Hippocampal formation (tissue), 2 donors: ENCODE measurements at regions not wholly inside any gene's neighbourhood (a gene's known extent, or its start where the extent isn't known, plus 50 kb on each side); places are given as distances from the start of the nearest gene placed in this dataset.
"Not testable (repeated sequence)": the region's sequence is repeated elsewhere in the genome, so short reads cannot be mapped to it uniquely, and the experiment has no call there.

ENCODE experiments used
- DNase-seq, 2 donors: peaks; one replicate each; lab custom pipeline; 2025; lab: John Stamatoyannopoulos, UW

GRCh38 chr6:85966828-85967227, 324.1 kb upstream of the SYNCRIP start:
- no peak for DNase-seq

DNA sequence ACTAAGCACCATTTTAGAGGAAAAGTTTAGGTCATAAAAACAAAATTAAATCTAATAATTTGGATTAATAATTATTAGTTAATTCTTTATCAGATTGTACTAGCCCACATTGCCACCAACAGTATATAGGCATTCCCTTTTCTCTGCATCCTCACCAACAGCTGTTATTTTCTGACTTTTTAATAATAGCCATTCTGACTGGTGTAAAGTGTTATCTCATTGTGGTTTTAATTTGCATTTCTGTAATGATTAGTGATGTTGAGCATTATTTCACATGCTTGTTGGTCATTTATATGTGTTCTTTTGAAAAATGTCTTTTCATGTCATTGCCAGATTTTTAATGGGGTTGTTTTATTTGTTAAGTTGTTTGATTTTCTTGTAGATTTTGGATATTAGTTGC, 319.1 kb upstream of the SYNCRIP start:
- no peak for DNase-seq

DNA sequence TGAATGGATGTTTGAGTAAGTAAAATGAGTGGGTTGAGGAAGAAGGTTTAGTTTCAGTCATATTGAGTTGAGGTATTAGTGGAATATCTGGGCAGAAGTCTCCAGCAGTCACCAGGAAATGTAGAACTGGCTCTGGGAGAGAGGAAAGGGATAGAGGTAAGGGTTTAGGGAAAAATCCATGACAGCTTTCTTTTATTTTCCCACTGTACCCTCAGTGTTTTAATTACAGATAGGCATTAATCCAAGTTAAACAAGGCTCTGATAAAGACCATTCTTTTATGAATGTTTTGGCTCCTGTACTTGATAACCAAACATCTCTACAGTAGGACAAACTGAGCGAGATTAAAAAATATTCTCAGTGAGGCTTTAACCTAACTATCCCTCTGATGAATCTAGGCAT, 318.4 kb upstream of the SYNCRIP start:
- DNase-seq: no peak

DNA sequence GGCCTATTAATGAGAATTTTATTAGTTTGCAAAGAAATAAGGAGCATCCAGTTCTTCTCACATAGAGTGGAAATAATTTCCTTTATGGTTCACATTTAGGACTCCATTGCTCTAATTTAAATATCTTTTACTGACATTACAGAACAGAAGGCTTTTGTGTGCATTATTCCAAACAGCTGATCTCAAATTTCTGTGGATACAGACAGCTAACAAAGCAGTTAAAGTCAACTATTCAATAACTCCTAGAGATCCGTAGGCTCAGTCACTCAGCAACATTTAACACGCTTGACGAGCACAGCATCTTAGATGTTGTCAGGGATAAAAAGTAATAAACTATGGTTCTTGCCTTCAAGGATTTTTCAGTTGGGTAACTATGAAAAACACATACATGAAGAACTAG, 305.8 kb upstream of the SYNCRIP start:
- no peak for DNase-seq

- DNase-seq: no peak
Observed at GRCh38 chr6:85945459-85946185, 302.9 kb upstream of the SYNCRIP start.

DNA sequence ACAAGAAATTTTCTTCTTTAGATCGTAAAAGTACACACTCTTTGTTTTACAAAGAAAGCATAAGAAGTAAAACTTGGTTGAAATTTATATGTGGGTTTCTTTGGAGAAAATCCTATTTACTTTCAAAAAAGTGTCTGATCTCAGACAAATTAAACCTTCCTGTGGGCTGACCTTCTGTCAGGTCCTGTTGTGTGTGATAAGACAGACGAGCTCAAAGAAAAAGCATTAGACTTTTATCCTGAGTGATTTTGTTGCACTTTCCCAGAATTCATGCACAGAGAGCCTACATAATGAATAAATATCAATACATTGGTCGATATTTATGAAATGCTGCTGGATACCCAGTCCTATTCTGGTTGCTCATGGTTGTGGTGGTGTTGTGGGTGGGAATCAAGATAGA, 302.1 kb upstream of the SYNCRIP start:
- DNase-seq: no peak

GRCh38 chr6:85942844-85943243, 300.2 kb upstream of the SYNCRIP start:
- DNase-seq: no peak

DNA sequence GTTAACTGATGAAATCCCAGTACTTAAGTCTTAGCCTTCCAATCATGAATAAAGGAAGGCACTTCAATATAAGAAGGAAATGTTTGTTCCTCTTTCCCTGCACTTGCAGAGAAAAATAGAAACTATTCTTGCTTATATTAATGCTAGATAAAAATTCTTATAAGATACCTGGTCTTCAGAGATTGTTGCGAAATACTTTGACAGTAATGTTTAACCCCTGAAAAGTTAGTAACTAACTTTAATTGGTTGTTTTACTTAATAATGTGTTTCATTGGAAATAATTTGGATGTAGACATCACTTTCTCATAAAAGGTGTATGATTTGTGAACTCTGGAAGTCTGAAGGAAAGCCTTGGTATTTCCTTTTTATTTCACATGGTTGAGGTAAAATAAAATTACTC, 294.2 kb upstream of the SYNCRIP start:
- no peak for DNase-seq

- DNase-seq: peak in 1 of 2 donors; percentile 79
Observed at GRCh38 chr6:85923013-85923430, 280.3 kb upstream of the SYNCRIP start.

- DNase-seq: no peak
Observed at GRCh38 chr6:85920782-85921181, 278.1 kb upstream of the SYNCRIP start.

- DNase-seq: no peak
Observed at GRCh38 chr6:85917522-85917921, 274.8 kb upstream of the SYNCRIP start.

GRCh38 chr6:85913001-85913400, 270.3 kb upstream of the SYNCRIP start:
- DNase-seq: no peak

GRCh38 chr6:85912582-85912981, 269.9 kb upstream of the SYNCRIP start:
- DNase-seq: no peak

DNA sequence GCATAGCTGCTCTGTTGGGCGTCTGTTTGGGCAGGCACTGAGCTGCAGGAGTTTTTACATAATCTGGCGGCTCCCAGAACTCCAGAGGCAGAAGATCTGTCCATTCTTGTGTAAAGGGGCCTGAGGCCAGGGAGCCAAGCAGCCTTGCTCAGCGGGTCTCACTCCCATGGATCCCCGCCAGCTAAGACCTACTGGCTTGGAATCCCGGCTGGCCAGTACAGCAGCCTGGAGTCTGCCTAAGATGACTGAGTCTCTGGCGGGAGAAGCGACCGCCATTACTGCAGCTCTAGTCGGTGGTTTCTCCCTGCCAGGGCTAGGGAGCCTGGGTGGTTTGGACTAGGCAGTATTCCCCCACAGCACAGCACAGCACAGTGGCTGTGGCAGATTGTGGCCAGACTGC, 268.4 kb upstream of the SYNCRIP start:
- DNase-seq: no peak

DNA sequence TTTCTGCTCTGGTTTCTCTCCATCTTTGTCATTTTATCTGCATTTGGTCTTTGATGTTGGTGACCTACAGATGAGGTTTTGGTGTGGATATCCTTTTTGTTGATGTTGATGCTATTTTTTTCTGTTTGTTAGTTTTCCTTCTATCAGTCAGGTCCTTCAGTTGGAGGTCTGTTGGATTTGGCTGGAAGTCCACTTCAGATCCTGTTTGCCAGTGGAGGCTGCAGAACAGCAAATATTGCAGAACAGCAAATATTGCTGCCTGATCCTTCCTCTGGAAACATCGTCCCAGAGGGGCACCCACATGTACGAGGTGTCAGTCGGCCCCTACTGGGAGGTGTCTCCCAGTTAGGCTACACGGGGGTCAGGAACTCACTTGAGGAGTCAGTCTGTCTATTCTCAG, 265.4 kb upstream of the SYNCRIP start:
- DNase-seq: not testable (repeated sequence)

GRCh38 chr6:85892346-85892745, 249.7 kb upstream of the SYNCRIP start:
- DNase-seq: no peak

DNA sequence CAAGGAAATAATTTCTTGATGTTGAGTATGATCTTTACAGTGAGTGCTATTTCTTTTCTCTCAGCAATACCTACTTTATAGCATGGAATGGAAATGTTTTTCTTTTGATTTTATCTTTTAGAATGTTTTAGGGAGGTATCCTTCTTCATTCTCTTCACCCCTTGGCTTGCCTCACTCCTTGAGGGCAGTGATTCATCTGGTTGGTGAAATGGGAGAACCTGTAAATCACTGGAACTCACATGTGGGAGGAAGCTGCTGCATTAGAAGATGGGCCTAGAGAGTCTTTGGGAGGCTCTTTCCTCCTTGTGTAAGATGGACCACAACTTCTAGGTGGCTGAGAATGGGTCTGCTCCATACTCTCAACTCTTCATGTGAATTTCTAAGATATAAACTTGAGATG, 244.8 kb upstream of the SYNCRIP start:
- no peak for DNase-seq

DNA sequence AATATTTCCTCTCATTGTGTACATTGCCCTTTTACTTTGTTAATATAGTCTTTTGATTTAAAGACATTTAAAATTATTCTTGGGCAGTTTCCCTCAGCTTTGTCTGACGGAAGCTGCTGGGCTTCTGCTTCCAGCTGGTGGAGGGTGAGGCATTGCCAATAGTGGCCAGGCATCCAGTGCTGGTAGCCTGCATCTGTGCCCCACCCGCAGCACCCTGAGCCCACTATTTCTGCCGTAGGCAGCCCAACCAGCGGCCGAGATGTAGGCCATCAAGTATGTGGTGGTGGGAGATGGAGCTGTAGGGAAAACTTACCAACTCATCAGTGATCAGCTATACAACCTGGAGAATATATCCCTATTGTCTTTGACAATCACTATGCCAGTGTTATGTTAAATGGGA, 226.0 kb upstream of the SYNCRIP start:
- DNase-seq: no peak

DNA sequence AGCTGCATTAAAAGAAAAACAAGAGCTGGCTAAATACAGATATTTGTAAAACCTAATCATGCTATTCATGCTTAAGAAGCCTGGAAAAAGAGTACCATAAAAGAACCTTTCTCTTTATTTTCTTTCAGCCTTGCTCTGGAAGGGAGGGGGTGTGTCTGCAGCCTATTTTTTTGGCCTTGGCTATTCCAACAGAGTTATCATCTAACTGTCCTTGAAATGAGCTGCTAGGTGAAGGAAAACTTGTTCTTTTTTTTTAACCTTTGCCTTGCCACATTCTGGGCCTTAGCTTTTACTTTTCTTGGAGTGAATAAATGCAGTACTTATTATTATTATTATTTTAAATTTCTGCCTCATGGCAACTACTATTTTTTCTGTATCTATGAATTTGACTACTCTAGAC, 224.9 kb upstream of the SYNCRIP start:
- DNase-seq: no peak

GRCh38 chr6:85866758-85867401, 224.2 kb upstream of the SYNCRIP start:
- no peak for DNase-seq

- no peak for DNase-seq
Observed at GRCh38 chr6:85866370-85866730, 223.7 kb upstream of the SYNCRIP start.

DNA sequence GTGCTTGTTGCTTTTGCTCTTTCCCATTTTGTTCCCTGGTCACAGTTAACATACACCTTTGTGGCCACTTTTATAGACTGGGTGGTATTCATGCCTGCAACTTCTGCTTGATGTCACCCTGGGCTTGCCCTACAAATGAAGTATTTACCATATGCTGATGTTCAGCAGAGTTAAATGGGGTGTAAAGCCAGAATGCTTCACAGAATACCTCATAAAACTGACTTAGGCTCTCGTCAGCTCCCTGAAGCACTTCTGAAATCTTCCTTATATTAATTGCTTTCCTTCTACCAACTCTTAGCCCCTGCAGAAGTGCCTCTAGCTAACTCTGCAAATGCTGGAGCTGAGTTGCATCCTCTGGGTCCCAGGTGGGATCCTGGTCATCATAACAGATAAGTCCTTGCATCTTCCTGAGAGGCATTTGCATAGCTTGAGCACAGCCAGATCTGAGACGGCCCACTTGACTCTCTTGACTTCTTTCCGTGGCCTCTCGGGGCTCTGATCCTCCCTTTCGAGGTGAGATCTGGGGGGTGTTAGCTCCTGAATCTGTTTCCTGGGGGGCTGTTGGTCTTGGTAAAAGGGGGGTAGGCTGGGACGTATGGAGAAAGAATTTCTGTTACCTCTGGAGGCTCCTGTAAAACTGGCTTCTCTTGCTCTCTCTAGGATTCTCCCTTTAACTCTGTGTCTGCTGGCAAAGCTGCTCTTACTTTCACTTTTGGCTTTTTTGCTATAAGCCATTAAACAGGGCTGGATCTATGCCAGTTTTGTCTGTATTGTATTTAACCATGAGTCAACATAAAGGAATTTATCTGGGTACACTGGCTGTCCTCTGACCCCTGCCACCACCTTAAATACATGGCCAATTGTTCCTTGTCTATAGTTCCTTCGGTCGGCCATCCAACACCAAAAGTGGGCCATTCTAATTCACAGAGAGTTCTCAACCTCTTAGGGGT, 223.0 kb upstream of the SYNCRIP start:
- no peak for DNase-seq
